Mesothelial cell of epicardium (in vitro differentiated cells): ENCODE measurements at regions not wholly inside any gene's neighbourhood (a gene's known extent, or its start where the extent isn't known, plus 50 kb on each side); places are given as distances from the start of the nearest gene placed in this dataset.

Source experiments
- DNase-seq, 2 experiments: peaks; one replicate each; pipeline ENCODE4 v3.0.0; 2021; ENCODE audit warnings: low spot score in 2 of 2; ENCODE audit not compliant: unreplicated experiment in 2 of 2
- H3K27ac Mint-ChIP-seq: 2 replicates; pipeline ENCODE4 v1.8.0; 2021; ENCODE audit warnings: mixed read lengths
- H3K27me3 Mint-ChIP-seq: 2 replicates; pipeline ENCODE4 v1.8.0; 2021; ENCODE audit warnings: low read depth, mixed read lengths
- H3K36me3 Mint-ChIP-seq: 2 replicates; pipeline ENCODE4 v1.8.0; 2021; ENCODE audit warnings: mixed read lengths
- H3K4me1 Mint-ChIP-seq: 2 replicates; pipeline ENCODE4 v1.8.0; 2021; ENCODE audit warnings: mixed read lengths
- H3K4me3 Mint-ChIP-seq: 2 replicates; pipeline ENCODE4 v1.8.0; 2021; ENCODE audit warnings: mild to moderate bottlenecking, moderate library complexity, mixed read lengths
- H3K9me3 Mint-ChIP-seq: 2 replicates; pipeline ENCODE4 v1.8.0; 2021; ENCODE audit warnings: mixed read lengths
- TF ChIP-seq, protein P1 (sequence below): fragments of 200-600 bp; sonication (generic); IDR thresholded peaks from one replicate; pipeline ENCODE4 v1.5.0; 2021; ENCODE audit warnings: antibody characterized with exemption; ENCODE audit not compliant: unreplicated experiment

DNA sequence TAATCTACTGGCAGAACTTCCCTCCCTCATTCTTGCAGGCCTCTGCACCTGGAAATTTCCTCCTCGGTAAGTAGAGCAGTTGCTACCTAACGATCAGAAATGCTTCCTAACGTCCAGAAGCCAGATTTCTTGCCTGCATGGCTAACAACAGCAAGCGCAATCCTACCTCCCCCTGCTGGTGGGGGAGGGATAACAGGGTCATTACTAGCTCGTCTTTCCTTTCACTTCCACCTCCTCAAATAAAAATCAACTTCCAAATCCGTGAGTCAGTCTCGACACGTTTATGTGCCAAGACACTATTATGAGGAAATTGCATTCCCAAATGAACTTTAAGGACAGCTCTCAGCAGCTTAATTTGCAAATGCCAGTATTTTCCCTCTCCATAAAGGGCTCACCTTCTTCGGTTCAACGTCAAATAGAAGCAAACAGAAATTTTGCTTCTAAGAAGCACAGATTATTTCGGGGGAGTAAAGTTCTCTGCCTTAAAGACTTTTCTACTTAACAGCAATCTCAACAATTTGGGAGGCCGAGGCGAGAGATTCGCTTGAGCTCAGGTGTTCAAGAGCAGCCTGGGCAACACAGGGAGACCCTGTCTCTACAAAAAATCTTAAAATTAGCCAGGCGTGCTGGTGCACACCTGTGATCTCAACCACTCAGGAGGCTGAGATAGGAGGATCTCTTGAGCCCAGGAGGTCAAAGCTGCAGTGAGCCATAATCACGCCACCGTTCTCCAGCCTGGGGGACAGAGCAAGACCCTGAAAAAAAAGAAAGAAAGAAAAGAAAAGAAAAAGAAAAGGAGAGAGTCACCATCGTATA lies 188.6 kb upstream of the PSMD7 start:
- H3K27me3 Mint-ChIP-seq, result peaks cover 15% of the 10 kb centered on the region
- no peak for DNase-seq
- no peak overlapping the region for H3K27ac Mint-ChIP-seq
- no peaks in the 10 kb centered on the region for H3K9me3 Mint-ChIP-seq
- H3K4me1 Mint-ChIP-seq, result no peaks in the 10 kb centered on the region
- H3K4me3 Mint-ChIP-seq, result no peak overlapping the region
- TF ChIP-seq, protein P1, sequence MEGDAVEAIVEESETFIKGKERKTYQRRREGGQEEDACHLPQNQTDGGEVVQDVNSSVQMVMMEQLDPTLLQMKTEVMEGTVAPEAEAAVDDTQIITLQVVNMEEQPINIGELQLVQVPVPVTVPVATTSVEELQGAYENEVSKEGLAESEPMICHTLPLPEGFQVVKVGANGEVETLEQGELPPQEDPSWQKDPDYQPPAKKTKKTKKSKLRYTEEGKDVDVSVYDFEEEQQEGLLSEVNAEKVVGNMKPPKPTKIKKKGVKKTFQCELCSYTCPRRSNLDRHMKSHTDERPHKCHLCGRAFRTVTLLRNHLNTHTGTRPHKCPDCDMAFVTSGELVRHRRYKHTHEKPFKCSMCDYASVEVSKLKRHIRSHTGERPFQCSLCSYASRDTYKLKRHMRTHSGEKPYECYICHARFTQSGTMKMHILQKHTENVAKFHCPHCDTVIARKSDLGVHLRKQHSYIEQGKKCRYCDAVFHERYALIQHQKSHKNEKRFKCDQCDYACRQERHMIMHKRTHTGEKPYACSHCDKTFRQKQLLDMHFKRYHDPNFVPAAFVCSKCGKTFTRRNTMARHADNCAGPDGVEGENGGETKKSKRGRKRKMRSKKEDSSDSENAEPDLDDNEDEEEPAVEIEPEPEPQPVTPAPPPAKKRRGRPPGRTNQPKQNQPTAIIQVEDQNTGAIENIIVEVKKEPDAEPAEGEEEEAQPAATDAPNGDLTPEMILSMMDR, result peak; percentile 52
- H3K36me3 Mint-ChIP-seq, result no peaks in the 10 kb centered on the region

DNA sequence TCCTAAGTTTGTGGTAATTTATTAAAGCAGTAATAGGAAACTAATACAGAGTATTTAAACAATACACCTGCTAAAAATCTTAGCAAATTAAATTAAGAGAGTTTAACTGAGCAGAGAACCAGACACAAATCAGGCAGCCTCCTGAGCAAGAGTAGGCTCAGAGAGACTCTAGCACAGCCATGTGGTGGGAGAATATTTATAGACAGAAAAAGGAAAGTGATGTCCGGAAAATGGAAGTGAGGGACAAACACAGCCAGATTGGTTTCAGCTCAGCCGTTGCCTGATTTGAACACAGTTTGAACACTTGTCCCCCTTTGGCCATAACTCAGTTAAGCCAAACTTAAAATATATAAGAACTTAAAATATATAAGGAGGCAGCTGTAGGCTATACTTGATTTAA lies 192.6 kb upstream of the PSMD7 start:
- Mint-ChIP-seq H3K27ac (no peak overlapping the region), H3K36me3 (no peaks in the 10 kb centered on the region), H3K27me3 (peaks cover 28% of the 10 kb centered on the region), H3K9me3 (peaks cover 3% of the 10 kb centered on the region), H3K4me1 (peaks cover 10% of the 10 kb centered on the region), H3K4me3 (no peak overlapping the region)
- TF ChIP-seq, protein P1, result no peak
- DNase-seq, result no peak

GRCh38 chr16:74101379-74102137 lies 195.1 kb upstream of the PSMD7 start:
- TF ChIP-seq, protein P1, result no peak
- Mint-ChIP-seq H3K4me1 (peaks cover 10% of the 10 kb centered on the region), H3K4me3 (no peak overlapping the region), H3K9me3 (peaks cover 3% of the 10 kb centered on the region), H3K36me3 (no peaks in the 10 kb centered on the region), H3K27ac (no peak overlapping the region), H3K27me3 (peaks cover 33% of the 10 kb centered on the region)
- DNase-seq, result no peak

DNA sequence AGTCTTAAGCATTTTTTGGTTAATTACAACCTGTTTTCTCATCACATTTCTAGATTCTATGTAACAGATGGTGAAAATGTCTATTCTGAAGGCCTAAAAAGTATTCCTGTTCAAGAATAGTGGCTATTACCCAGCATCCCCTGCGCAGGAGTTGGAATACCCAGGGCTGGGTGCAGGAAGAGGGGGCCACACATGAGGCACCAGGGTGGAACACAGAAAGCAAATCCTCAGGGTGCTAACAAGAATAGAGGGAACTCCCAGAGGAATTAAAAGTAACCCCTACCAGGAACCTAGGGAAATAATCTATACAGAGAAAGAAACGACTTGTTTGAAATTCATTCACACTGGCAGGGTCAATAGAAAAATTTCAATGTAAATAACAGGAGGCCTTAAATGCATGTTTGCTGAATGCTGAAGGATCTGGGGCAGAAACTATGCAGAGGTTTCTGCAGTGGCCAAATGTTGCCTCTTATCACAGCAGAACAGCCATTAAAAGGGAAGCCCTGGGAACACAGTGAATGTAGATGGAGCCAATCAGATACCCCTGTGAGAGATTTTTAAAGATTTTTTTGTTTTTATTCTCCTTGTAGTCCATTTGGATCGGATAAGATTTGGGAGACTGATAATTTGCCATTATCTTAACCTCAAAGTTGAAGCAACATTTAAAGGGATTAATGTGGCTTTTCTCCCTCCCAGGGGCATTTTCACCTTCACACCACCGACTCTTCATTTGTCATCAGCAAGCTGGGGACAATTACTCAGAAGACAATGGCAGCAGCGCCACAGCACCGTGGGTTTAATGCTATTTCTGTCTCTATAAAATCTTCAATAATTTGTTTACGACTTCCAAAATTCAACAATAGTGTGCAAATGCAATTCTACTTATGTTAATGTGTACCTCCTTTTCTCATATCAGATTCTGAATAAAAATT lies 196.0 kb upstream of the PSMD7 start:
- H3K4me3 Mint-ChIP-seq, result no peak overlapping the region
- no peak overlapping the region for H3K27ac Mint-ChIP-seq
- H3K36me3 Mint-ChIP-seq, result no peaks in the 10 kb centered on the region
- peaks cover 3% of the 10 kb centered on the region for H3K9me3 Mint-ChIP-seq
- DNase-seq, result no peak
- peaks cover 33% of the 10 kb centered on the region for H3K27me3 Mint-ChIP-seq
- TF ChIP-seq, protein P1, result no peak
- H3K4me1 Mint-ChIP-seq, result peaks cover 10% of the 10 kb centered on the region

DNA sequence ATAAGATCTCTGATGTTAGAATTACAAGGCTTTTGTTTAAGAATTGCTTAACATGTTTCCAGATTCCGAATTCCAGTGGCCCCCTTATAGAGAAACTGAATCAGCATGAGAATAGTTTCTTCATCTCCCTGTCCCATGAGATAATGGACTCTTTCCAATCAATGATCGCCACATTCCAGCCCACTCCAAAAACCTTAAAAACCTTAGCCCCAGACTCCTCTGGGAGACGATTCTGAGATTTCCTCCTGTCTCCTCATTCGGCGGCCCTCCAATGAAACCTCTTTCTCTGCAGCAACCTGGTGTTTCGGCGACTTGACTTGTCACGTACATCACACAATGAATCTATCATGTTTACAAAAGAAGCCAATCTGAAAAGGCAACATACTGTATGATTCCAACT lies 197.1 kb upstream of the PSMD7 start:
- H3K4me1 Mint-ChIP-seq, result peaks cover 10% of the 10 kb centered on the region
- H3K9me3 Mint-ChIP-seq, result peaks cover 3% of the 10 kb centered on the region
- DNase-seq, result no peak
- TF ChIP-seq, protein P1, result no peak
- H3K36me3 Mint-ChIP-seq, result no peaks in the 10 kb centered on the region
- H3K4me3 Mint-ChIP-seq, result no peak overlapping the region
- H3K27ac Mint-ChIP-seq, result no peak overlapping the region
- H3K27me3 Mint-ChIP-seq, result peaks cover 30% of the 10 kb centered on the region
